ENCODE measurements at regions not wholly inside any gene's neighbourhood (a gene's known extent, or its start where the extent isn't known, plus 50 kb on each side); places are given as distances from the start of the nearest gene placed in this dataset.

GRCh38 chr11:69210310-69211035 is 54.7 kb downstream of the SMIM38 start:
- Mint-ChIP-seq H3K36me3 (ENCODE audit: insufficient read depth, unreplicated experiment) (no peaks in the 10 kb centered on the region), H3K27ac (ENCODE audit: unreplicated experiment) (peak overlapping the region; percentile 46)
- CTCF ChIA-PET: interaction anchor here (0.6 to 1.9 kb wide), 5 partner anchors 40 to 109 kb away, joined by 3 to 12 read pairs (median 3); no protein-coding TSS in a partner anchor

GRCh38 chr11:69211540-69211919 is 55.8 kb downstream of the SMIM38 start:
- peaks cover 11% of the 10 kb centered on the region for H3K9me3 ChIP-seq
- Mint-ChIP-seq H3K4me1 (ENCODE audit: low read depth, unreplicated experiment) (no peaks in the 10 kb centered on the region), H3K4me3 (ENCODE audit: unreplicated experiment) (no peak overlapping the region), H3K9me3 (ENCODE audit: unreplicated experiment) (peaks cover 9% of the 10 kb centered on the region), H3K27me3 (ENCODE audit: insufficient read depth, unreplicated experiment) (peaks cover 2% of the 10 kb centered on the region), H3K27ac (ENCODE audit: unreplicated experiment) (no peak overlapping the region), H3K36me3 (ENCODE audit: insufficient read depth, unreplicated experiment) (no peaks in the 10 kb centered on the region)
- H3K4me3 ChIP-seq (ENCODE audit: low read depth, low read length): no peak overlapping the region
- H3K36me3 ChIP-seq (ENCODE audit: control insufficient read depth, insufficient read depth, low read length): no peaks in the 10 kb centered on the region
- no peaks in the 10 kb centered on the region for H3K4me1 ChIP-seq
- BruUV-seq (replicated peaks): no TSS peak
- no peak for TF ChIP-seq CTCF (IDR thresholded peaks at IDR 0.05; ENCODE audit: insufficient read depth in 1 of 2, low read depth in 1 of 2, low read length in 1 of 2, severe bottlenecking in 1 of 2, unreplicated experiment in 1 of 2)
- CTCF ChIA-PET: interaction anchor here (1.4 to 1.9 kb wide), 2 partner anchors 77 to 80 kb away, joined by 3 to 12 read pairs; no protein-coding TSS in a partner anchor
- H3K27me3 ChIP-seq (replicated peaks; ENCODE audit: control insufficient read depth, insufficient read depth, low read length): no peaks in the 10 kb centered on the region
- intact Hi-C loops (cut with micrococcal nuclease; ENCODE audit: unreplicated experiment): no loop called here
- DNase-seq: peak in 1 of 2 experiments; percentile 27
- POLR2A ChIA-PET: no interaction called here

More at GRCh38 chr11:69210310-69211035, 54.7 kb downstream of the SMIM38 start:
- no peaks in the 10 kb centered on the region for H3K36me3 ChIP-seq (ENCODE audit: control insufficient read depth, insufficient read depth, low read length)
- Mint-ChIP-seq H3K9me3 (ENCODE audit: unreplicated experiment) (peaks cover 9% of the 10 kb centered on the region), H3K4me1 (ENCODE audit: low read depth, unreplicated experiment) (no peaks in the 10 kb centered on the region), H3K27me3 (ENCODE audit: insufficient read depth, unreplicated experiment) (peaks cover 2% of the 10 kb centered on the region), H3K4me3 (ENCODE audit: unreplicated experiment) (no peak overlapping the region)
- peaks cover 11% of the 10 kb centered on the region for H3K9me3 ChIP-seq
- no peaks in the 10 kb centered on the region for H3K4me1 ChIP-seq
- BruUV-seq (replicated peaks): no TSS peak
- intact Hi-C loops (cut with micrococcal nuclease; ENCODE audit: unreplicated experiment): no loop called here
- DNase-seq: peak in 1 of 2 experiments; percentile 55
- TF ChIP-seq CTCF (IDR thresholded peaks at IDR 0.05; ENCODE audit: insufficient read depth in 1 of 2, low read depth in 1 of 2, low read length in 1 of 2, severe bottlenecking in 1 of 2, unreplicated experiment in 1 of 2): no peak
- POLR2A ChIA-PET: interaction anchor here (0.5 kb wide), 1 partner anchor 286 kb away, joined by 3 read pairs; no protein-coding TSS in a partner anchor
- no peak overlapping the region for H3K4me3 ChIP-seq (ENCODE audit: low read depth, low read length)
- no peaks in the 10 kb centered on the region for H3K27me3 ChIP-seq (replicated peaks; ENCODE audit: control insufficient read depth, insufficient read depth, low read length)

- Mint-ChIP-seq H3K27me3 (ENCODE audit: insufficient read depth, unreplicated experiment) (peaks cover 2% of the 10 kb centered on the region), H3K9me3 (ENCODE audit: unreplicated experiment) (peaks cover 9% of the 10 kb centered on the region), H3K27ac (ENCODE audit: unreplicated experiment) (no peak overlapping the region), H3K4me3 (ENCODE audit: unreplicated experiment) (no peak overlapping the region), H3K36me3 (ENCODE audit: insufficient read depth, unreplicated experiment) (no peaks in the 10 kb centered on the region), H3K4me1 (ENCODE audit: low read depth, unreplicated experiment) (no peaks in the 10 kb centered on the region)
- H3K4me3 ChIP-seq (ENCODE audit: low read depth, low read length): no peak overlapping the region
- intact Hi-C loops (cut with micrococcal nuclease; ENCODE audit: unreplicated experiment): loop anchor here (2.0 kb wide), 2 partner anchors 81 to 109 kb away; no protein-coding TSS in a partner anchor
- ChIA-PET POLR2A (no interaction called here), CTCF (no interaction called here)
- H3K27me3 ChIP-seq (replicated peaks; ENCODE audit: control insufficient read depth, insufficient read depth, low read length): no peaks in the 10 kb centered on the region
- no peaks in the 10 kb centered on the region for H3K36me3 ChIP-seq (ENCODE audit: control insufficient read depth, insufficient read depth, low read length)
- peaks cover 11% of the 10 kb centered on the region for H3K9me3 ChIP-seq
- no TSS peak for BruUV-seq (replicated peaks)
- peak; percentile 29 to 32 for DNase-seq
- H3K4me1 ChIP-seq: no peaks in the 10 kb centered on the region
- TF ChIP-seq CTCF (IDR thresholded peaks at IDR 0.05; ENCODE audit: insufficient read depth in 1 of 2, low read depth in 1 of 2, low read length in 1 of 2, severe bottlenecking in 1 of 2, unreplicated experiment in 1 of 2): peak; percentile 60 to 62
These were observed 56.4 kb downstream of the SMIM38 start for GRCh38 chr11:69211920-69212797.

Data from Caco-2 (cell line).